Hepatic stellate cell (primary cell): ENCODE measurements at regions not wholly inside any gene's neighbourhood (a gene's known extent, or its start where the extent isn't known, plus 50 kb on each side); places are given as distances from the start of the nearest gene placed in this dataset.
"Not testable (repeated sequence)": the region's sequence is repeated elsewhere in the genome, so short reads cannot be mapped to it uniquely, and the experiment has no call there.

Source experiments
- DNase-seq: peaks from one replicate; pipeline ENCODE4 v3.0.0; 2011; ENCODE audit warnings: low spot score

GRCh38 chr9:79023134-79023580 lies 548.6 kb upstream of the TLE4 start:
- peak; percentile 63 for DNase-seq

- no peak for DNase-seq
These were observed 545.4 kb upstream of the TLE4 start for GRCh38 chr9:79026316-79026715.

- no peak for DNase-seq
These were observed 543.7 kb upstream of the TLE4 start for GRCh38 chr9:79028101-79028500.

- DNase-seq: no peak
These were observed 537.2 kb upstream of the TLE4 start for GRCh38 chr9:79034583-79034982.

- DNase-seq: no peak
These were observed 534.4 kb upstream of the TLE4 start for GRCh38 chr9:79037338-79037737.

- no peak for DNase-seq
These were observed 531.1 kb upstream of the TLE4 start for GRCh38 chr9:79040671-79041070.

- no peak for DNase-seq
These were observed 530.5 kb upstream of the TLE4 start for GRCh38 chr9:79041266-79041665.

GRCh38 chr9:79043916-79044315 lies 527.8 kb upstream of the TLE4 start:
- DNase-seq: no peak

- DNase-seq: no peak
These were observed 525.4 kb upstream of the TLE4 start for GRCh38 chr9:79046401-79046800.

GRCh38 chr9:79049371-79049770 lies 522.4 kb upstream of the TLE4 start:
- DNase-seq: no peak

GRCh38 chr9:79053598-79053997 lies 518.2 kb upstream of the TLE4 start:
- DNase-seq: no peak

- peak; percentile 7 for DNase-seq
These were observed 517.3 kb upstream of the TLE4 start for GRCh38 chr9:79054500-79054899.

- DNase-seq: no peak
These were observed 515.7 kb upstream of the TLE4 start for GRCh38 chr9:79056041-79056440.

- no peak for DNase-seq
These were observed 514.2 kb upstream of the TLE4 start for GRCh38 chr9:79057576-79057975.

GRCh38 chr9:79060766-79061165 lies 511.0 kb upstream of the TLE4 start:
- no peak for DNase-seq

- DNase-seq: no peak
These were observed 509.8 kb upstream of the TLE4 start for GRCh38 chr9:79061752-79062616.

GRCh38 chr9:79073201-79073600 lies 498.6 kb upstream of the TLE4 start:
- no peak for DNase-seq

GRCh38 chr9:79080536-79080935 lies 491.2 kb upstream of the TLE4 start:
- DNase-seq: no peak

GRCh38 chr9:79083621-79084020 lies 488.1 kb upstream of the TLE4 start:
- DNase-seq: no peak

- DNase-seq: no peak
These were observed 484.6 kb upstream of the TLE4 start for GRCh38 chr9:79087133-79087532.

GRCh38 chr9:79089054-79089560 lies 482.7 kb upstream of the TLE4 start:
- no peak for DNase-seq

GRCh38 chr9:79089851-79090250 lies 481.9 kb upstream of the TLE4 start:
- not testable (repeated sequence) for DNase-seq

- DNase-seq: not testable (repeated sequence)
These were observed 468.5 kb upstream of the TLE4 start for GRCh38 chr9:79103257-79103656.

- DNase-seq: no peak
These were observed 467.5 kb upstream of the TLE4 start for GRCh38 chr9:79104216-79104615.
